Hippocampal formation (tissue), 2 donors: ENCODE measurements at regions not wholly inside any gene's neighbourhood (a gene's known extent, or its start where the extent isn't known, plus 50 kb on each side); places are given as distances from the start of the nearest gene placed in this dataset.
"Not testable (repeated sequence)": the region's sequence is repeated elsewhere in the genome, so short reads cannot be mapped to it uniquely, and the experiment has no call there.

ENCODE experiments used
- DNase-seq, 2 donors: peaks; one replicate each; lab custom pipeline; 2025; lab: John Stamatoyannopoulos, UW

DNA sequence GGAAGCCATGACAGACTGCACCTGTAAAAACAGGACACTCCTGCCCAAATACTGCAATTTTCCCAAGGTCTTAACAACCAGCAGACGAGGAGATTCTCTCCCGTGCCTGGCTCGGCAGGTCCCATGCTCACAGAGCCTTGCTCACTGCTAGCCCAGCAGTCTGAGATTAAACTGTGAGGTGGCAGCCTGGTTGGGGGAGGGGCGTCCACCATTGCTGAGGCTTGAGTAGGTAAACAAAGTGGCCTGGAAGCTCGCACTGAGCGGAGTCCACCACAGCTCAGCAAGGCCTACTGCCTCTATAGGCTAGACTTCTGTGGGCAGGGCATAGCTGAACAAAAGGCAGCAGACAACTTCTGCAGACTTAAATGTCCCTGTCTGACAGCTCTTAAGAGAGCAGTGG, 80.3 kb downstream of the ANXA5 start:
- DNase-seq = not testable (repeated sequence)

- no peak for DNase-seq
Measured at GRCh38 chr4:121614101-121614500, 82.7 kb downstream of the ANXA5 start.

GRCh38 chr4:121599049-121599448, 97.7 kb downstream of the ANXA5 start:
- DNase-seq = no peak

- no peak for DNase-seq
Measured at GRCh38 chr4:121597346-121597934, 99.3 kb downstream of the ANXA5 start.

GRCh38 chr4:121594796-121595526, 101.8 kb downstream of the ANXA5 start:
- DNase-seq = no peak

DNA sequence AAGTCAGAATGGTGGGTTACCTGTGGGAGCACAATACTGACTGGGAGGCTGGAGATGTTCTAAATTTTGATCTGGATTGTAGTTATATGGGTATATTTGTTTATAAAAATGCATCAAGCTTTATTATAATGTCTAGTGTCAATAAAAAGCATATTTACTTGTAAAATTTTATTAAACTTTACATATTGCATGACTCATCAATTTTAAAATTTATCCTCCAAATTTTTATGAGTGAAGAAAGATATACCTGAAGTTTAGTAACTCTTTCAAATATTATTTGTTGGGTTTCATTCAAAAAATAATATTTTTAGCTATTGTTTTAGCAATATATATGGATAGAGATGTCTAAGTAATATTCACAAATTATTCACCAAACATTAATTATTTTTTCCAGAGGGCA, 103.0 kb downstream of the ANXA5 start:
- DNase-seq = no peak

DNA sequence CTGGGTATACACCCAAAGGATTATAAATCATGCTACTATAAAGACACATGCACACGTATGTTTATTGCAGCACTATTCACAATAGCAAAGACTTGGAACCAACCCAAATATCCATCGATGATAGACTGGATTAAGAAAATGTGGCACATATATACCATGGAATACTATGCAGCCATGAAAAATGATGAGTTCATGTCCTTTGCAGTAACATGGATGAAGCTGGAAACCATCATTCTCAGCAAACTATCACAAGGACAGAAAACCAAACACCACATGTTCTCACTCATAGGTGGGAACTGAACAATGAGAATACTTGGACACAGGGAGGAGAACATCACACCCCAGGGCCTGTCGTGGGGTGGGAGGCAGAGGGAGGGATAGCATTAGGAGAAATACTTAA, 104.5 kb downstream of the ANXA5 start:
- not testable (repeated sequence) for DNase-seq

DNA sequence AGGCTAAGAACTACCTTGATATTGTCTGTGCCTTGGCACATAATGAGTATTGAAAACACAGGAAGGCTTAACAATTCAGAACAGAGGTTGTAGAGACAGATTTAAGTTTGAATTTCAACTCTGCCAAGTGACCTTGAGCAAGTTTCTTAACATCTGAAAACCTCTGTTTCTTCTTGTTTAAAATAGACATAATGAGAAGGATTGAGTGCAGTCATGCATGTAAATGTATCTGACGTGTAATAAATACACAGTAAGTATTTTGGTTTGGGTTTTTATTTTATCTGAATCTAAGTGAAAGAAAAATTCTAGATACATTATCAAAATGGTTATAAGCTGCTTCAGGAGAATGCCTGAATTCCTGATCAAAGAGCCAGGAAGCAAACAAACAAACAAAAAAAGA, 111.9 kb downstream of the ANXA5 start:
- DNase-seq = no peak

- DNase-seq = no peak
Measured at GRCh38 chr4:121583396-121583795, 113.4 kb downstream of the ANXA5 start.

DNA sequence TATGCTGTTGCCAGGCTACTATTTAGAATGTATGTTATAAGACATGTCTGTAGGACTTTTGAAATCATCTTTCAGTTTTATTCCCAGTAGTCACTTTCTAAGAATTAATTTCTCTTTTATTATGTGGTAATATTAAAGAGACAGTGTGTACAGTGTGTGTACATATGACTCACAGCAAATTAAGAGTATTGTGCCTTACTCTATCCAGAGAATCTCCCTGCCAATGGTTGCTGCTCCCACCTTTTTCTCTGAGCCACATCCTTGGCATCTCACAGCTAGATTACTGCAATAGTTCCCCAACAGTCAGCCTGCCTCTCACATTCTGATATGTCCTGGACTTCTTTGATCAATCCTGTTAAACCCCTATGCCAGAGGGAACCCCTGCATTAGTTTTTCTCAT, 114.5 kb downstream of the ANXA5 start:
- no peak for DNase-seq

- DNase-seq = not testable (repeated sequence)
Measured at GRCh38 chr4:121575392-121575791, 121.4 kb downstream of the ANXA5 start.

- no peak for DNase-seq
Measured at GRCh38 chr4:121574618-121575017, 122.2 kb downstream of the ANXA5 start.

GRCh38 chr4:121567748-121568147, 129.0 kb downstream of the ANXA5 start:
- no peak for DNase-seq

DNA sequence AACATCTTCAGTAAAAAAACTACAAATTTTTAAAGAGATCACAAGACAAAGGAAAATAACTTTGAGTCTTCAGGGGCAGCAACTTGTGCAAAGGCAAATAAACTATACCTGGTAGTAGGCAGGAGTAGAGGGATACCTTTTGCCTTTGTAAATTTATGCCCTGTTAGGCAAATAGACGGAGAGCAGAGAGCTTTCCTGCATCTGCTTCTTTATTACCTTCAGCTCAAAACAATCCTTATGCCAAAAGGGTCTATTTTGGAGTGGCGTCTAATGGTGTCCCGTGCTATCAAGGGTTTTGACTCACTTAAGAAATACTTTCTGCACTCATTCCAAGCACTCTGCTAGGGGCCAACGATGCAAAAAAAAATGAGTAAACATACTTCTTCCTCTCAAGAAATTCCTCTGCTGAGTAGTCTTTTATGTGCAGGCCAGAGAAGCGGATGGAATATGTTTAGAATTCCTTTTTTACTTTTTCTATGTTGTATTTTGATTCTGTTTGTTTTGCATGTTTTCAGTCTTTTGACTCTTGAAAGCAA, 131.9 kb downstream of the ANXA5 start:
- no peak for DNase-seq

- DNase-seq = no peak
Measured at GRCh38 chr4:121562811-121563210, 134.0 kb downstream of the ANXA5 start.

- DNase-seq = no peak
Measured at GRCh38 chr4:121555315-121556107, 141.3 kb downstream of the ANXA5 start.

DNA sequence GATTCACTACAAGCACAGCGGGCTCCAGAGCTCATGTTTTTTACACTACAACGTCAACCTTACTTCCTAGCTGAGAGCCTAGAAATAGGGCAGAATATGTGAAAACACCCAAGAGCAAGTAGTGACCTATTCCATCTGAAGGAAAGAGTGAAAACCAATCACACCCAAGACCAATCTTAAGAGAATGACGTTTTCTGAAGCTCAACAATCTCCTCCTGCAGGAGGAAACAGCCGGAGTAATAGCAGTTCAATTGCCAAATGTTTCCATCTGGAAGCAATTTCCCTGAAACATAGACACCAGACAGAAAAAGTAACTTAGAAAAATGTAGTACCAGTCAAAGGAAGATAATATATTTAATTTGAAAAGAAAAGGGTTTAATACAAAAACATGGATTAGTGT, 142.4 kb downstream of the ANXA5 start:
- DNase-seq = no peak

DNA sequence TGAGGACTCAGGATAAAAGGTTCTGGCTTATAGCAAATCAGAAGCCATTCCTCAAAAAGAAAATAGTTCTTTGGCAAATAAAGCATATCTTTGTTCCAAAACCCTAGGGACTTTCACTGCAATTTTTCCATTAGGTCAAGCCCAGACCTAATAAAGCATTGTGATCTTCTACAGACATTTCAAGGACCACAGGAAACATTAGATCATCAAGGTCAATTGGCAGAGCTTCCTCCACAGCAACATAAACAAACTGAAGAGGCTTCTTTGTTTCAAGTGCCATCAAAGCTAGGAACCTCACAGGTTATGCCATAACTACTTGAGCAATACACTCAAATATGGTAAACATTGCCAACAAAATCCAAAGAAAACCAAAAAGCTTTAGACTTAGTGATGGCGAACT, 144.9 kb downstream of the ANXA5 start:
- no peak for DNase-seq

GRCh38 chr4:121551271-121551670, 145.5 kb downstream of the ANXA5 start:
- DNase-seq = no peak

DNA sequence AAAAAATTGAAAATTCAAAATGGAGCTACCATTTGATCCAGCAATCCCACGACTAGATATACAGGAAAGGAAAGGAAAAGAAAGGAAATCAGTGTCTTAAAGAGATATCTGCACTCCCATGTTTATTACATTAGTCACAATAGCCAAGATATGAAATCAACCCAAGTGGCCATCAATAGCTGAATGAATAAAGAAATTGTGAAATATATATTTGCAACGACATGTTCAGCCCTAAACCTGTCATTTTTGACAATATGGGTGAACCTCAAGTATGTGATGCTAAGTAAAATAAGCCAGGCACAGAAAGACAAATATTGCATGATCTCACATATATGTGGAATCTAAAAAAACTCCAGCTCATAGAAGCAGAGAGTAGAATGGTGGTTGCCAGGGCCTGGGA, 155.1 kb downstream of the ANXA5 start:
- no peak for DNase-seq

DNA sequence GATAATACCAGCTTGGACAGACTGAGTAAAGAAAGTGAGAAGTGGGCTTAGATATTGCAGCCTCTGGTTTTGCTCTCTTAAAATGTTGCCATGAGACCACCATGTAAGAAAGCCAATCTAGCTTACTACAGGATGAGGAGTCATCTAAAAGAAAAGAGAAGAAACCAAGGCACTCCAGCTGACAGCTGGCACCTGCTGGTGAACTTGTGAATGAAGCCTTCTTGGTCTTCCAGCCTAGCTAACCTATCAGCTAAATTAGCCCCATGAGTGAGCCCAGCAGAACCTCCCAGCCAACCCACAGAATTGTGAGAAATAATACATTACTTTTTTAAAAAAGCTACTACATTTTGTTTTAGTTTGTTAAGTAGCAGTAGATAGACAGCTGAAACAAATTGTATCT, 154.5 kb upstream of the QRFPR start:
- DNase-seq = no peak

GRCh38 chr4:121534187-121534586, 153.4 kb upstream of the QRFPR start:
- no peak for DNase-seq

GRCh38 chr4:121526509-121526908, 145.7 kb upstream of the QRFPR start:
- DNase-seq = no peak
